ENCODE measurements at regions not wholly inside any gene's neighbourhood (a gene's known extent, or its start where the extent isn't known, plus 50 kb on each side); places are given as distances from the start of the nearest gene placed in this dataset.
A peak's percentile ranks its signal among the peaks of the same experiment; 100 is the strongest.

- no peak for TF ChIP-seq CTCF (conservative IDR thresholded peaks at IDR 0.05)
- no peaks in the 10 kb centered on the region for H4K20me1 ChIP-seq (ENCODE audit: control insufficient read depth, insufficient read depth, insufficient read length)
- no peaks in the 10 kb centered on the region for H3K79me2 ChIP-seq (ENCODE audit: insufficient read depth, low read length)
- Mint-ChIP-seq H3K27me3 (ENCODE audit: low read depth) (no peaks in the 10 kb centered on the region), H3K36me3 (ENCODE audit: insufficient read depth in 1 of 3, low read depth in 3 of 3) (peaks cover 0 to 4% (median 0%) of the 10 kb centered on the region in 3 experiments; a peak in 1 of 7 replicates), H3K4me1 (peaks cover 0 to 2% of the 10 kb centered on the region in 2 experiments; a peak in 2 of 4 replicates), H3K27ac (peak overlapping the region in 1 of 3 experiments; percentile 19; a peak in 1 of 7 replicates), H3K4me3 (no peak overlapping the region), H3K9me3 (no peaks in the 10 kb centered on the region; a peak in 1 of 5 replicates)
- no peak overlapping the region for H3K4ac ChIP-seq (ENCODE audit: low read depth, low read length)
- H2BK20ac ChIP-seq (ENCODE audit: low read depth, low read length, poor library complexity, severe bottlenecking) = no peak overlapping the region
- no peak overlapping the region for H2AK5ac ChIP-seq (ENCODE audit: insufficient read length, low read length)
- no peak overlapping the region for H2BK12ac ChIP-seq (ENCODE audit: insufficient read length, low read depth, low read length)
- no peak overlapping the region for H3K27ac ChIP-seq (ENCODE audit: insufficient read length, low read depth, low read length)
- no peak overlapping the region for H3K18ac ChIP-seq (ENCODE audit: insufficient read length, low read depth, low read length)
- H3K56ac ChIP-seq (ENCODE audit: insufficient read length, low read depth, low read length) = no peak overlapping the region
- H3K27me3 ChIP-seq (ENCODE audit: insufficient read depth, low read length) = no peaks in the 10 kb centered on the region
- H3K23me2 ChIP-seq (ENCODE audit: insufficient read length, low read depth, low read length, poor library complexity, severe bottlenecking) = no peaks in the 10 kb centered on the region
- no peak overlapping the region for H2BK5ac ChIP-seq (ENCODE audit: insufficient read length, low read length)
- H3T11ph ChIP-seq (ENCODE audit: low read length) = no peak overlapping the region
- peaks cover 2% of the 10 kb centered on the region; the same call in 1 of the 2 replicates for H3K4me1 ChIP-seq (ENCODE audit: insufficient read depth, low read length)
- H3K23ac ChIP-seq (ENCODE audit: insufficient read length, low read depth, low read length) = no peak overlapping the region
- H4K91ac ChIP-seq (ENCODE audit: insufficient read length, low read depth, low read length) = no peak overlapping the region
- H3K9me3 ChIP-seq (ENCODE audit: control insufficient read depth, low read depth, low read length) = no peaks in the 10 kb centered on the region
- no CpG with 5 or more reads among the region's 4 CpGs for WGBS (ENCODE audit: extremely low coverage, insufficient read length, low lambda C conversion rate)
- no peak overlapping the region for H2BK15ac ChIP-seq (ENCODE audit: low read depth, low read length)
- no peak overlapping the region for H2AFZ ChIP-seq (ENCODE audit: low read length)
- no peak overlapping the region for H4K8ac ChIP-seq (replicated peaks; ENCODE audit: insufficient read length, low read depth, low read length)
- H3K9ac ChIP-seq (ENCODE audit: extremely low read depth, insufficient read length, low read length) = no peak overlapping the region
- no peak overlapping the region for H3K14ac ChIP-seq (ENCODE audit: insufficient read depth, low read length)
- no peak overlapping the region for H2BK120ac ChIP-seq (ENCODE audit: low read depth, low read length, poor library complexity, severe bottlenecking)
- H4K5ac ChIP-seq (ENCODE audit: insufficient read length, low read depth, low read length) = no peak overlapping the region
- H3K4me2 ChIP-seq (ENCODE audit: insufficient read depth, insufficient read length, low read length) = no peak overlapping the region
- H3K79me1 ChIP-seq (ENCODE audit: insufficient read depth, low read depth, low read length, poor library complexity, severe bottlenecking) = no peaks in the 10 kb centered on the region
- DNase-seq = no peak
Observed at GRCh38 chr11:96538104-96538503, 148.3 kb downstream of the JRKL start.
